ENCODE measurements at regions not wholly inside any gene's neighbourhood (a gene's known extent, or its start where the extent isn't known, plus 50 kb on each side); places are given as distances from the start of the nearest gene placed in this dataset.

DNA sequence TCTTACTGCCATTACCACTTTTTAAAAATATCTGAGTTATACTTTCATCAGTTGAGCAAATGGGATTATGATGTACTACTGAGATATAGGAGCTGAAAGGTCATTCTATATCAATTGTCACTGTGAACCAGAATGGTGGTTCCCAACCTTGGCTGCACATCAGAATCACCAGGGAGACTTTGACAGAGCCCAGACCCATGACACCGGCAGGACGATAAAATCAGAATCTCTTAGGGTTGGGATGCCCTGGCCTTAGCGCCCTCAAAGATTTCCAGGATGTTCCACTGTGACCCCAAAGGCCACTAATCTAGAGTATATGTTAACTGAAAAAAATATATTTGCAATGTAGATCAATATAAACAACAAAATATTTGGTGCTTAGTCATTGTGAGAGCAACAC is 355.1 kb downstream of the LIG4 start:
- Mint-ChIP-seq H3K9me3 (ENCODE audit: unreplicated experiment) (peaks cover 15% of the 10 kb centered on the region), H3K4me3 (ENCODE audit: unreplicated experiment) (no peak overlapping the region), H3K27ac (ENCODE audit: low read depth, unreplicated experiment) (no peak overlapping the region), H3K36me3 (ENCODE audit: insufficient read depth, unreplicated experiment) (peaks cover 6% of the 10 kb centered on the region), H3K27me3 (ENCODE audit: insufficient read depth, unreplicated experiment) (no peaks in the 10 kb centered on the region), H3K4me1 (ENCODE audit: insufficient read depth, unreplicated experiment) (no peaks in the 10 kb centered on the region)
- TF ChIP-seq, protein P1, sequence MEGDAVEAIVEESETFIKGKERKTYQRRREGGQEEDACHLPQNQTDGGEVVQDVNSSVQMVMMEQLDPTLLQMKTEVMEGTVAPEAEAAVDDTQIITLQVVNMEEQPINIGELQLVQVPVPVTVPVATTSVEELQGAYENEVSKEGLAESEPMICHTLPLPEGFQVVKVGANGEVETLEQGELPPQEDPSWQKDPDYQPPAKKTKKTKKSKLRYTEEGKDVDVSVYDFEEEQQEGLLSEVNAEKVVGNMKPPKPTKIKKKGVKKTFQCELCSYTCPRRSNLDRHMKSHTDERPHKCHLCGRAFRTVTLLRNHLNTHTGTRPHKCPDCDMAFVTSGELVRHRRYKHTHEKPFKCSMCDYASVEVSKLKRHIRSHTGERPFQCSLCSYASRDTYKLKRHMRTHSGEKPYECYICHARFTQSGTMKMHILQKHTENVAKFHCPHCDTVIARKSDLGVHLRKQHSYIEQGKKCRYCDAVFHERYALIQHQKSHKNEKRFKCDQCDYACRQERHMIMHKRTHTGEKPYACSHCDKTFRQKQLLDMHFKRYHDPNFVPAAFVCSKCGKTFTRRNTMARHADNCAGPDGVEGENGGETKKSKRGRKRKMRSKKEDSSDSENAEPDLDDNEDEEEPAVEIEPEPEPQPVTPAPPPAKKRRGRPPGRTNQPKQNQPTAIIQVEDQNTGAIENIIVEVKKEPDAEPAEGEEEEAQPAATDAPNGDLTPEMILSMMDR (IDR thresholded peaks at IDR 0.05; ENCODE audit: unreplicated experiment) = no peak
- ChIA-PET POLR2A (no interaction called here), CTCF (interaction anchor here (0.5 kb wide), 1 partner anchor 295 kb away, joined by 4 read pairs; no protein-coding TSS in a partner anchor)
- no TSS peak for BruUV-seq (replicated peaks)
- no peak for DNase-seq (ENCODE audit: unreplicated experiment)
- intact Hi-C loops (cut with micrococcal nuclease) = no loop called here

DNA sequence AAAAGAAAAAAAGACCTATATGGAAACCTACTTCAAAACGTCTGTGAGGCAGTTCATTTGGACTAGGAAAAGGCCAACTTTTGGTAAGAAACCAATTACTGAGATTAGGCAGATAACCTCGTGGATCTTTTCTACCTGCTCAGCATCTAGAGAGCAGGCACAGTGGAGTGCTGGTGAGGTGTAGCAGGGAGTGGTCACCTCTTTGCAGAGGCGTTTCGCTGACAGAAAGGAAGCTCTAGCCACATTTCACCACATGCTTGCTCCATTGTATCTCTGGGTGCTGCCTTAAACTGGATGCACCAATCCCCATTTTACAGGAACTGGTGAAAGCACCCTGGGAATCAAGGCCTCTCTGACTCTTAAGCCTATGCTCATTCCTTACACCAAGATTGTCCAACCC is 360.5 kb downstream of the LIG4 start:
- BruUV-seq (replicated peaks) = no TSS peak
- Mint-ChIP-seq H3K27me3 (ENCODE audit: insufficient read depth, unreplicated experiment) (no peaks in the 10 kb centered on the region), H3K4me1 (ENCODE audit: insufficient read depth, unreplicated experiment) (no peaks in the 10 kb centered on the region), H3K4me3 (ENCODE audit: unreplicated experiment) (no peak overlapping the region), H3K36me3 (ENCODE audit: insufficient read depth, unreplicated experiment) (no peaks in the 10 kb centered on the region), H3K9me3 (ENCODE audit: unreplicated experiment) (peaks cover 10% of the 10 kb centered on the region), H3K27ac (ENCODE audit: low read depth, unreplicated experiment) (no peak overlapping the region)
- intact Hi-C loops (cut with micrococcal nuclease) = no loop called here
- TF ChIP-seq, protein P1 (IDR thresholded peaks at IDR 0.05; ENCODE audit: unreplicated experiment) = no peak
- ChIA-PET CTCF (no interaction called here), POLR2A (no interaction called here)
- no peak for DNase-seq (ENCODE audit: unreplicated experiment)

DNA sequence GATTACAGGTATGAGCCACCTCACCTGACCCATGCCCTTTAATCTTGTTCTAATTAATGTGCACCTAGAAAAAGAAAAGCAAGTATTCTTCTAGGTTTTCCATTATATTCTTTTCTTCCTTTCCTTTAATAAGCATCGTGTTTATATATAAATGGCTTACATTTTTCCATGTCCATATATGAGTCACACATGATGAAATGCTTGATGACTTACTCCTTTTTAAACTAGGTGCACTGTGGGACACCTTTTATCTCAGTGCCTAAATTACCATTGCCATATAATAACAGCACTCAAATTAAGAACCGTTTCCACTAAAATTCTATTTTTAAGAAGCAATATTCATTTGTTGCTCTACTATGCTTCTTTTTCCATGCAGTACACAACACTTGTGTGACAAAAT is 363.3 kb downstream of the LIG4 start:
- no TSS peak for BruUV-seq (replicated peaks)
- Mint-ChIP-seq H3K36me3 (ENCODE audit: insufficient read depth, unreplicated experiment) (no peaks in the 10 kb centered on the region), H3K27ac (ENCODE audit: low read depth, unreplicated experiment) (no peak overlapping the region), H3K27me3 (ENCODE audit: insufficient read depth, unreplicated experiment) (no peaks in the 10 kb centered on the region), H3K9me3 (ENCODE audit: unreplicated experiment) (no peaks in the 10 kb centered on the region), H3K4me3 (ENCODE audit: unreplicated experiment) (no peak overlapping the region), H3K4me1 (ENCODE audit: insufficient read depth, unreplicated experiment) (no peaks in the 10 kb centered on the region)
- POLR2A ChIA-PET = interaction anchor here (0.7 kb wide), 1 partner anchor 10 kb away, joined by 3 read pairs; no protein-coding TSS in a partner anchor
- peak; percentile 27 for DNase-seq (ENCODE audit: unreplicated experiment)
- TF ChIP-seq, protein P1 (IDR thresholded peaks at IDR 0.05; ENCODE audit: unreplicated experiment) = no peak
- intact Hi-C loops (cut with micrococcal nuclease) = no loop called here
- CTCF ChIA-PET = no interaction called here

DNA sequence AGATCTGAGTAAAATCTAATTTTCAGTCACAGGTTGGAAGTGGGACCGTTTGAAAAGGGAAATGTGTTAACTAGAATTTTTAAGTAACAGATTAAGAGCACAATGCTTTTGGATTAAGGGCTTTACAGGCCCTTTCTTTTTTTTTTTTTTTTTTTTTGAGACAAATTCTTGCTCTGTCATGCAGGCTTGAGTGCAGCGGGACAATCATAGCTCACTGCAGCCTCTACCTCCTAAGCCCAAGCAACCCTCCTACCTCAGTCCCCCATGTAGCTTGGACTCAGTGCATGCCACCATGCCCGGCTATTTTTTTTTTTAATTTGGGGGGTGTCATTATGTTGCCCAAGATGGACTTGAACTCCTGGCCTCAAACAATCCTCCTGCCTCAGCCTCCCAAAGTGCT is 363.7 kb downstream of the LIG4 start:
- Mint-ChIP-seq H3K27ac (ENCODE audit: low read depth, unreplicated experiment) (no peak overlapping the region), H3K27me3 (ENCODE audit: insufficient read depth, unreplicated experiment) (no peaks in the 10 kb centered on the region), H3K9me3 (ENCODE audit: unreplicated experiment) (no peaks in the 10 kb centered on the region), H3K36me3 (ENCODE audit: insufficient read depth, unreplicated experiment) (no peaks in the 10 kb centered on the region), H3K4me3 (ENCODE audit: unreplicated experiment) (no peak overlapping the region), H3K4me1 (ENCODE audit: insufficient read depth, unreplicated experiment) (no peaks in the 10 kb centered on the region)
- ChIA-PET CTCF (no interaction called here), POLR2A (interaction anchor here (0.7 kb wide), 1 partner anchor 11 kb away, joined by 3 read pairs; no protein-coding TSS in a partner anchor)
- TF ChIP-seq, protein P1 (IDR thresholded peaks at IDR 0.05; ENCODE audit: unreplicated experiment) = no peak
- intact Hi-C loops (cut with micrococcal nuclease) = no loop called here
- DNase-seq (ENCODE audit: unreplicated experiment) = no peak
- no TSS peak for BruUV-seq (replicated peaks)

Data from MCF 10A (cell line).